CD4-positive, alpha-beta T cell treated with Interleukin-17A for 1 hour (primary cell): ENCODE measurements at regions not wholly inside any gene's neighbourhood (a gene's known extent, or its start where the extent isn't known, plus 50 kb on each side); places are given as distances from the start of the nearest gene placed in this dataset.
"Not testable (repeated sequence)": the region's sequence is repeated elsewhere in the genome, so short reads cannot be mapped to it uniquely, and the experiment has no call there.

Experiments used
- DNase-seq: peaks from one replicate; pipeline ENCODE4 v3.0.0-alpha.2; 2020

DNA sequence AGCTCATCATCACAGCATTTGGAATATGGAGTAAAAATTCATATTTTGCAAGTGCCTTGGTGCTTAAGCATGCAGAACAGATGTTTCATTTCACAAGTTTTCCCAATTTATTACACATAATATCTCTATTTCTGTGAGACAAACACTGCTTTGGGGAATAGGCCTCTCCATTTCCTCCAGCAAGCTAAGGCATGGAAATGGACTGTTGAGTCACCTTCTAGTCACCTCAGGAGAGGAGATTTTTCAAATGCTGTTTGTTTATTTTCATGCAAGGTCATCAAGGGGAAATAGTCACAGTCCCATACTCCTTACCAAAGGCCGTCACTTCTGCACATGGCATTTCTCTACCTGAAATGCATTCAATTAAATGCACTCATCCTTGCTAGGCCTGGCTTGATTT, 57.4 kb upstream of the NUTM2D start:
- not testable (repeated sequence) for DNase-seq

DNA sequence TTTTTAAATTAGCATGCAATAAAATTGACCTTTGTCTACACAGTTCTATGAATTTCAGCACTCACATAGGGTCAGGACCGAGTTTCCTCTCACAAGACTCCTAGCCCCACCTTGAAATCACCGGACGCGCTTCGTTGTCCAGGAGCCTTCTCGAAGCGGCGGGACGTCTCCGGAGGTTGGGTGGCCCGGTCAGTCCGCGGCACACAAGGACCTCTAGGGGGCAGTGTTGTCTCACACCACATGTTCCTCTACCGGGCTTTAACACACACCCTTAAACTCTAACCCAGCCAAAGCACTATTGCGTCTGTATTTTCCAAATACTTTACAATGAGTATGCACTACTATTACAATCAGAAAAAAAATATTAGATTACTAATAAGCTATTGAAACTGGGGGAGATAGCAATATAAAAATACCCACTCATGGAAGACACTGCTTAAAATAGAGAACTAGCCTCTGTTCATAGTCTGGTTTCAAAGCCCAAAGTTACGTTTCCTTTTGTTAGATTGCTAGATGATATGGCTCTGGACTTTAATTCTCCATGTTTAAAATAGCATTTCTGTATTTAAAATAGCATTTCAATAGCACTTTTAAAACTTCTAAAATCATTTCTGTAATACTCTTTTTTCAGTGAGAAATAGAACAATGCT, 56.0 kb upstream of the NUTM2D start:
- DNase-seq: peak; percentile 42

DNA sequence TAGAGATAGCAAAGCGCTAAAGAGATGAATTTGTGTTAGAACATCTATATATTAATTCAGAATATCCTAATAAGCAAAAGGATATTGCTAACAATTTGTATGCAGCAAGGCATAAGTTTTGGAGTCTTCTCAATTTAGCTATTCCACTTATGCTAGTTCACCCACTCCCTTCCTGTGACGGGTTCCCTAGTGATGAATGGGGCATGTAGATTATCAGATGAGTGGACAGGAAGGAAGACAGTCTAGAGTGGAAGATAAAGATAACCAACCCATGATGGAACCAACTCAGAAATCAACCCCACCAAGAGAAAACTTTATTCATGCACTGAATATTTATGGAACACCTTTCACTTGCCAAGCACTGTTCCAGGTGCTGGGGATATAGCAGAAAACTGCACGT, 55.4 kb upstream of the NUTM2D start:
- DNase-seq: not testable (repeated sequence)

DNA sequence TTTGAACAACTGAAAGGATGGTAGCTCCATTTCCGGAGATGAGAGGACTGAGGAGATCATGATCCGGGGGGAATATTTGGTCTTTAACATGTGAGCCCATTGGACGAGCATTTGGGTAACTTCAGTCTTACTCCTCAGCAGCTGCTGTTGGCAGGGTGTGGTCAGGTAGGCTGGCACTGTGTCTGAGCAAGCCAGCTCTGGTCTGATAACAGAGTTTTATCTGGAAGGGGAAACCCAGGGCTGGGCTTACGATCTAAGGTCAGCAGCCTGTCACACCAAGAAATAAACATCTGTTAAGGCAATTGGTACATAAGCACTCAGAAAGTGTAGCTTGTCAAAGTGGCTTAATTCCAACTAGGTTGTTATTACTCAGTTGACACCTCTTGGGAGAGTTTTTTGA, 53.8 kb upstream of the NUTM2D start:
- DNase-seq: not testable (repeated sequence)

DNA sequence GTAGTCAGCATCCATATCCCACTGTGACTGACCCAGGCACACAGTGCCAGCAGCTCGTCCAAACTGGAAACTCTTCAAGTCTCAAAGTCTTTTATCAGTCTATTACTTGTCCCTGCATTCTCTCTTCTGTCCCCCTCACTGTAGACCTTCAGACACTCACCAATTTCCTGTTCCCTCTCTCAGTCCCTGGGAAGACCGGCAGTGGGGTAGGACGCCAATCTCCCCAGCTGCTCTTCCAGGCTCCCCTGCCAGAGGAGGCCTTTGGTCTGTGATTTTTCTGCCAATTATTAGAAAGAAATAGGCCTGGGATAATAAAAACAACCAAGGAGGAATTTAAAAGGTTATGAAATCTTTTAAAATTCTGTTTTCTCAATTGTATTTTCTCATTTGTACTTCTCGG, 50.9 kb upstream of the NUTM2D start:
- DNase-seq: not testable (repeated sequence)
